ENCODE measurements at regions not wholly inside any gene's neighbourhood (a gene's known extent, or its start where the extent isn't known, plus 50 kb on each side); places are given as distances from the start of the nearest gene placed in this dataset.

DNA sequence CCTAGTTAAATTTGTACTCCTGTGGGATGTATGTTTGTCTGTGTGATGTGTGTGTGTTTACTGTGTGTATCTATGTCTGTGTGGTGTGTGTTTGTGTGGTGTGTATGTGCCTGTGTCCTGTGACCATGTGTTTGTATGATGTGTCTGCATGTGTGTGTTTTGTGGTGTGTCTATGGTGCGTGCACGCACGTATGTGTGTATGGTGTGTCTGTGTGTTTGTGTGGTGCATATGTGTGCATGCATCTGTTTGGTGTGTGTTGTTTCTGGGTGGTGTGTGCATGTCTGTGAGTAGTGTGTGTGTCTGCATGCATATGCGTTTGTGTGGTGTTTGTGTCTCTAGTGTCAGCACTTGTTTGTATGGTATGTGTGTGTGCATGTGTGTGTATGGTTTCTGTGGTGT lies 174.2 kb upstream of the RBFOX1 start:
- Histone ChIP-seq H3K4me1 (no peaks in the 10 kb centered on the region), H3K9me3 (no peaks in the 10 kb centered on the region), H3K36me3 (no peaks in the 10 kb centered on the region), H3K4me3 (no peak overlapping the region), H3K27ac (no peak overlapping the region), H3K27me3 (no peaks in the 10 kb centered on the region)
- DNase-seq (ENCODE audit: low spot score): no peak
- TF ChIP-seq, protein P1, sequence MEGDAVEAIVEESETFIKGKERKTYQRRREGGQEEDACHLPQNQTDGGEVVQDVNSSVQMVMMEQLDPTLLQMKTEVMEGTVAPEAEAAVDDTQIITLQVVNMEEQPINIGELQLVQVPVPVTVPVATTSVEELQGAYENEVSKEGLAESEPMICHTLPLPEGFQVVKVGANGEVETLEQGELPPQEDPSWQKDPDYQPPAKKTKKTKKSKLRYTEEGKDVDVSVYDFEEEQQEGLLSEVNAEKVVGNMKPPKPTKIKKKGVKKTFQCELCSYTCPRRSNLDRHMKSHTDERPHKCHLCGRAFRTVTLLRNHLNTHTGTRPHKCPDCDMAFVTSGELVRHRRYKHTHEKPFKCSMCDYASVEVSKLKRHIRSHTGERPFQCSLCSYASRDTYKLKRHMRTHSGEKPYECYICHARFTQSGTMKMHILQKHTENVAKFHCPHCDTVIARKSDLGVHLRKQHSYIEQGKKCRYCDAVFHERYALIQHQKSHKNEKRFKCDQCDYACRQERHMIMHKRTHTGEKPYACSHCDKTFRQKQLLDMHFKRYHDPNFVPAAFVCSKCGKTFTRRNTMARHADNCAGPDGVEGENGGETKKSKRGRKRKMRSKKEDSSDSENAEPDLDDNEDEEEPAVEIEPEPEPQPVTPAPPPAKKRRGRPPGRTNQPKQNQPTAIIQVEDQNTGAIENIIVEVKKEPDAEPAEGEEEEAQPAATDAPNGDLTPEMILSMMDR (IDR thresholded peaks at IDR 0.05): no peak

DNA sequence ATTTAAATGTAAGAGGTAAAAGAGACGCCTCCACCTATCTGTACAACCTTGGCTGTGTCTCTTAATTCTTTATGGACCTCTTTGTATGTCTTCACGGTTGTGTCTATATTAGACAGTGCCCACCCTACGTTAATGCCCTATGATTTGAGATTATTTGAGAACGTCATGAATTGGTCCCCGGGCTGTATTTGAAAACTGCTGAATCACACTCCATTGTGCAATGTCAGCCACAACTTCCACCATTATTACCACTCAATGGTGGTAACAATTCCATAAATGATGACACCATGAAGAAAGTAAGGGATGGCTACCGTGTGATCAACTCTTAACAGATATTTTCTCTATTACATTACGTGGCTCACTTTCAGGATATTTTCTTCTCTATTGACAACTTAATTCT lies 182.4 kb upstream of the RBFOX1 start:
- Histone ChIP-seq H3K27me3 (no peaks in the 10 kb centered on the region), H3K9me3 (no peaks in the 10 kb centered on the region), H3K4me1 (no peaks in the 10 kb centered on the region), H3K27ac (no peak overlapping the region), H3K4me3 (no peak overlapping the region), H3K36me3 (no peaks in the 10 kb centered on the region)
- TF ChIP-seq, protein P1 (IDR thresholded peaks at IDR 0.05): no peak
- DNase-seq (ENCODE audit: low spot score): no peak

DNA sequence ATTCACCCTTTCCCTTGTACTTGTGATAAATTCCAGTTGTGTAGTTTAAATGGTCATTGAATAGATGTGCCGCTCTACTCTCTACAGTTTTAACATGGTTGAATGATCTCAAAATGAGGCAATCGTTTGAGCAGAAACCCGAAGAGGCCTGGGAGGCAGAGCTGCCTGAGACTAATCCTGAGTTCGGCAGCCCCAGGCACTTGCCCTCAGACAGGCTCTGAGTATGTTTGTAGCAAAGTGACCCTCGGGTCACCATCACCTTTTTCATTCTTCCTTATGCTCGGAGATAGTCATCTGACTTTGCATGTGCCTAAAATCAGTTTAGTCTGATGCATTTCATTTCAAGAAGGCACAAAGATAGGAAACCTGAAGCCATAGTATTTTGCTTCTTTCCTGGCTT lies 184.0 kb upstream of the RBFOX1 start:
- H3K4me3 ChIP-seq: no peak overlapping the region
- DNase-seq (ENCODE audit: low spot score): no peak
- H3K27ac ChIP-seq: no peak overlapping the region
- no peaks in the 10 kb centered on the region for H3K9me3 ChIP-seq
- H3K36me3 ChIP-seq: no peaks in the 10 kb centered on the region
- no peaks in the 10 kb centered on the region for H3K27me3 ChIP-seq
- TF ChIP-seq, protein P1 (IDR thresholded peaks at IDR 0.05): no peak
- H3K4me1 ChIP-seq: no peaks in the 10 kb centered on the region

DNA sequence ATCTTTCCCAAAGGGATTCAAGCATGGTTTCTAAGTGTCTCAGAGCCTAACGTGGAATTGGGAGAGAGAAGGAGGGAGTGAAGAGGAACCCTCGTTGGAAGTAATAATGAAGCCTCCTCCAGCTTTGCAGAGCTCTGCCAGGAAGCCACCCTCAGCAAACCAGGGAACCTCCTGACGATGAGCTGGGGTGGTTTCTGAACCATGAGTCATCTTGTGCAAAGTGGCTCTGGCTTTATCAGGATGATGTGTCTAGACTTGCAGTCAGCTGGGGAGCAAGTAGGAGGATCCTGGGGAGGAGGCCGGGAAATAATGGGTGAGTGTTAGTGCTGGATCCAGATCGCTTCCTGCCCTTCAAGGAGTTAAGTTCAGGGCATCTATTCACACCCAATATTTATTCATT lies 191.7 kb upstream of the RBFOX1 start:
- H3K4me1 ChIP-seq: no peaks in the 10 kb centered on the region
- no peaks in the 10 kb centered on the region for H3K27me3 ChIP-seq
- H3K9me3 ChIP-seq: no peaks in the 10 kb centered on the region
- no peak overlapping the region for H3K27ac ChIP-seq
- no peak overlapping the region for H3K4me3 ChIP-seq
- TF ChIP-seq, protein P1 (IDR thresholded peaks at IDR 0.05): no peak
- H3K36me3 ChIP-seq: no peaks in the 10 kb centered on the region
- no peak for DNase-seq (ENCODE audit: low spot score)

DNA sequence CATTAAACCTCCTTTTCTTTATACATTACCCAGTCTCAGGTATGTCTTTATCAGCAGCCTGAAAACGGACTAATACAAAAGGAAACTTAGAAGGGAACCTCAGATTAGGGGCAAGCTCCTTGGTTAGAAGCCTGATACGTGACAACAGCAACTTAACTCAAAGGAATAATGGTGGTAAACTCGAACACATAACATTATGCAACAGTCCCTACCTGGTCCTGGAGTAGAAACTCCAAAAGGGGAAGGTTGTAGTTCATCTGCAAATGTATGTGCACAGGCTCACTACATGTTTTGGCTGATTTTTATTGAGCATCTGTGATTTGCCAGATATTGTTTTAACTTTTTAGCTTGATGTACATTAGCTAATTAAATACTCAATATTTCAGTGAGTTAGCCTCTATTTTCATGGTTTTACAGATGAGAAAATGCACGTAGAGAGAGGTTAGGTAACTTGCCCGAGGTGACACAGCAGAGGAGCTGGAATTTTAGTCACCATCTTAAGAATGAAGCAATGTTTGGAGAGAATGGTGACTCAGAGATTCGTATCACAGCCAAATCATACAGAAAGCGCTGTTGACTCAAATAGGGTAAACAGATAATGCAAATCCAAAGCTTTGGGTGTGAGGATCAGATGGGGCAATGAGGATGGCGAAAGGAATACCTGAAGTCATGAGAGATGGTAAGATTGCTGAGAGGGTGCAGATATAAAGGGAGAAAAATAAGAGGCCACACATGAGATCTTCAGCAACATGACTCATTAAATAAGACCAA lies 194.9 kb upstream of the RBFOX1 start:
- Histone ChIP-seq H3K4me3 (no peak overlapping the region), H3K9me3 (no peaks in the 10 kb centered on the region), H3K36me3 (no peaks in the 10 kb centered on the region), H3K27ac (no peak overlapping the region), H3K27me3 (no peaks in the 10 kb centered on the region), H3K4me1 (no peaks in the 10 kb centered on the region)
- no peak for DNase-seq (ENCODE audit: low spot score)
- TF ChIP-seq, protein P1 (IDR thresholded peaks at IDR 0.05): no peak

DNA sequence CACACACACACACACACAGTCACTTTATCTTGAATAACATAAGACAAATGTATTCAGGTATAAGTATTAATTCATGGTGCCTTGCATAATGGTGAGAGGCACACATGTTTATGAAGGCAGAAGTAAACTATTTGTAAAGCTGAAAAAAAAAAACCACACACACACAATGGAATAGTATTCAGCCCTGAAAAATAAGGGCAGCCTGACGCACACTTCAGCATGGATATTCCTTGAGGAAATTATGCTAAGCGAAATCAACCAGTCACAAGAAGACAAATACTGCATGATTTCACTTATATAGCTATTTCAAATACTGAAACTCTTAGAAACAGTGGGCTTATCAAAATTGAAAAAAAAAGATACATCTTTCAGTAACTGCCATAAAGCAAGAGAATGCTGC lies 200.2 kb upstream of the RBFOX1 start:
- no peak for DNase-seq (ENCODE audit: low spot score)
- Histone ChIP-seq H3K4me3 (no peak overlapping the region), H3K27ac (no peak overlapping the region), H3K4me1 (no peaks in the 10 kb centered on the region), H3K9me3 (no peaks in the 10 kb centered on the region), H3K36me3 (no peaks in the 10 kb centered on the region), H3K27me3 (no peaks in the 10 kb centered on the region)
- TF ChIP-seq, protein P1 (IDR thresholded peaks at IDR 0.05): no peak

Measured in right atrium auricular region (tissue), 2 donors.